IPS DF 6.9 (cell line): ENCODE measurements at regions not wholly inside any gene's neighbourhood (a gene's known extent, or its start where the extent isn't known, plus 50 kb on each side); places are given as distances from the start of the nearest gene placed in this dataset.

Experiments
- DNase-seq: peaks from one replicate; pipeline ENCODE4 v3.0.0-alpha.2; 2013; ENCODE audit warnings: low read depth, low spot score
- H3K27ac ChIP-seq: one replicate; pipeline ENCODE4 v1.5.1; 2013; ENCODE audit warnings: low read length, control low read depth
- H3K27me3 ChIP-seq: 2 replicates; pipeline ENCODE4 v1.6.1; 2013; ENCODE audit warnings: mild to moderate bottlenecking, low read length; ENCODE audit not compliant: control insufficient read depth, insufficient read depth
- H3K36me3 ChIP-seq: 2 replicates; pipeline ENCODE4 v1.6.1; 2013; ENCODE audit warnings: low read length; ENCODE audit not compliant: control insufficient read depth, insufficient read depth
- H3K4me1 ChIP-seq: 2 replicates; pipeline ENCODE4 v1.6.1; 2013; ENCODE audit warnings: low read length; ENCODE audit not compliant: control insufficient read depth, insufficient read depth
- H3K4me3 ChIP-seq: 2 replicates; pipeline ENCODE4 v1.5.1; 2013; ENCODE audit warnings: mild to moderate bottlenecking, low read length
- H3K9me3 ChIP-seq: 2 replicates; pipeline ENCODE4 v1.6.1; 2013; ENCODE audit warnings: low read length, inconsistent platforms; ENCODE audit not compliant: control insufficient read depth, insufficient read depth
- WGBS: extraction: QIAGEN DNeasy Blood & Tissue Kit; methylation state at CpG from one replicate; pipeline ENCODE4 v1.1.7; 2013; ENCODE audit warnings: mixed read lengths, missing lambda C conversion rate; ENCODE audit not compliant: insufficient read length, insufficient coverage; 5-methylcytosine and 5-hydroxymethylcytosine counted together

DNA sequence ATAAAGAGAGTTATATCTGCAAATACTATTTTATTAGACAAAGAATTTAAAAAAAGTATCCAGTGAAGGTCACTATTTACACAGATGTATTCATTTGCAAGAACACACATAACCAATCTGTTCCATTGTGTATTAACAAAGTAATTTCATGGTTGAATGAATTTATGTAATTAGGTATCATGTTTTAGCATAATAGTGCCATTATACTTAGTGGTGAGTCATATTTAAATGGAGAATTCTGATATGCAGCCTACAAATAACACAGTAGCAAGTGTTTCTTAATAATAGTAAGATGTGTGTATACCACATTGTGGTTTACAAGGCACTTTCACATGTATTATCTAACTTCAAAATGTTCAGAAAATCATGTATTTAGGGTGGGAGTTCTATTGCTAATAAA is 1028.5 kb upstream of the ACO1 start:
- Histone ChIP-seq H3K9me3 (no peaks in the 10 kb centered on the region), H3K4me1 (no peaks in the 10 kb centered on the region), H3K27me3 (no peaks in the 10 kb centered on the region), H3K36me3 (no peaks in the 10 kb centered on the region), H3K4me3 (no peak overlapping the region), H3K27ac (no peak overlapping the region)
- DNase-seq = no peak

- H3K4me3 ChIP-seq = no peak overlapping the region
- no peaks in the 10 kb centered on the region for H3K4me1 ChIP-seq
- no peaks in the 10 kb centered on the region for H3K27me3 ChIP-seq
- no peaks in the 10 kb centered on the region for H3K9me3 ChIP-seq
- H3K27ac ChIP-seq = no peak overlapping the region
- H3K36me3 ChIP-seq = no peaks in the 10 kb centered on the region
- no peak for DNase-seq
Measured at GRCh38 chr9:31359071-31359470, 1025.4 kb upstream of the ACO1 start.

GRCh38 chr9:31364171-31364570 is 1020.3 kb upstream of the ACO1 start:
- Histone ChIP-seq H3K36me3 (no peaks in the 10 kb centered on the region), H3K4me1 (no peaks in the 10 kb centered on the region), H3K27me3 (no peaks in the 10 kb centered on the region), H3K9me3 (no peaks in the 10 kb centered on the region), H3K4me3 (no peak overlapping the region), H3K27ac (no peak overlapping the region)
- WGBS = 100% methylated on average over 1 of the region's 5 CpGs
- DNase-seq = no peak

DNA sequence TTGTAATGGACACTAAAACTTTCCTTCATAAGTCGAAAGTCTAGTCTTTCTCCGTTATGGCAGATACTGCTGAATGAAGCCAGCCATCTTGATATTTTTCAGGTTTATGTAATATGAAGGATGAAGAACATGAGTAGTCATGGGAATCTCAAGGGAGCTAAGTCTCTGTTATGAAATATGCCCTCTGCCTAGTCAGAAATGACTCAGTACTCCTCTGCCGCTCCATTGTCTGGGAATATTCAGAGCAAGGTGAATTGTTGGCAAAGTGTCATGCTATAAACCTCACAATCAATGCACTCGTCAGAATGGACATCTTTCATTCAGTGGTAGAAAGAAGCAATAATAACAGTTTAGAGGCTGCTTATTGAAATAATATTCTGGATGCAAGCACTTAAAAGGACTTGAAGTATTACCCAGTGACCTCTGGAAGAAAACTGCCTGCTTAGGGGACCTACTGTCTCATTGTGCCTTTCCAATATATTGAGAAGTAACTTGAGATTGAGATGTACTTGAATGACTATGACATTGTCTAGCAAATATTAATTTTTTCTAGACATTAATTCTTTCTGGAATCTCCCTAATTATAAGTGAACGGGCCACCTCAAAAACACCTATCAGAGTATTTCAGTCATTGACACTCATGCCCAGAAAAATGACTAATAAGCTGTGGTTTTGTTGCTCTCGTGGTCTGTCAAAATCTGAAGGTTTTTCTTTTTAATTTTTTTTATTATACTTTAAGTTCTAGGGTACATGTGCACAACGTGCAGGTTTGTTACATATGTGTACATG is 1011.5 kb upstream of the ACO1 start:
- no CpG with 5 or more reads among the region's 7 CpGs for WGBS
- Histone ChIP-seq H3K27ac (no peak overlapping the region), H3K36me3 (no peaks in the 10 kb centered on the region), H3K27me3 (no peaks in the 10 kb centered on the region), H3K4me1 (no peaks in the 10 kb centered on the region), H3K4me3 (no peak overlapping the region), H3K9me3 (no peaks in the 10 kb centered on the region)
- no peak for DNase-seq

- Histone ChIP-seq H3K36me3 (no peaks in the 10 kb centered on the region), H3K4me1 (no peaks in the 10 kb centered on the region), H3K27ac (no peak overlapping the region), H3K9me3 (no peaks in the 10 kb centered on the region), H3K4me3 (no peak overlapping the region), H3K27me3 (no peaks in the 10 kb centered on the region)
- no CpG with 5 or more reads among the region's 4 CpGs for WGBS
- no peak for DNase-seq
Measured at GRCh38 chr9:31377358-31377757, 1007.1 kb upstream of the ACO1 start.

- no peaks in the 10 kb centered on the region for H3K9me3 ChIP-seq
- H3K4me3 ChIP-seq = no peak overlapping the region
- DNase-seq = no peak
- no peaks in the 10 kb centered on the region for H3K36me3 ChIP-seq
- no peaks in the 10 kb centered on the region for H3K27me3 ChIP-seq
- H3K27ac ChIP-seq = no peak overlapping the region
- H3K4me1 ChIP-seq = no peaks in the 10 kb centered on the region
- no CpG with 5 or more reads among the region's 1 CpG for WGBS
Measured at GRCh38 chr9:31388660-31389059, 995.8 kb upstream of the ACO1 start.

- Histone ChIP-seq H3K4me3 (no peak overlapping the region), H3K9me3 (no peaks in the 10 kb centered on the region), H3K27me3 (no peaks in the 10 kb centered on the region), H3K36me3 (no peaks in the 10 kb centered on the region), H3K4me1 (no peaks in the 10 kb centered on the region), H3K27ac (no peak overlapping the region)
- no peak for DNase-seq
- WGBS = no CpG with 5 or more reads among the region's 3 CpGs
Measured at GRCh38 chr9:31389075-31389474, 995.4 kb upstream of the ACO1 start.

DNA sequence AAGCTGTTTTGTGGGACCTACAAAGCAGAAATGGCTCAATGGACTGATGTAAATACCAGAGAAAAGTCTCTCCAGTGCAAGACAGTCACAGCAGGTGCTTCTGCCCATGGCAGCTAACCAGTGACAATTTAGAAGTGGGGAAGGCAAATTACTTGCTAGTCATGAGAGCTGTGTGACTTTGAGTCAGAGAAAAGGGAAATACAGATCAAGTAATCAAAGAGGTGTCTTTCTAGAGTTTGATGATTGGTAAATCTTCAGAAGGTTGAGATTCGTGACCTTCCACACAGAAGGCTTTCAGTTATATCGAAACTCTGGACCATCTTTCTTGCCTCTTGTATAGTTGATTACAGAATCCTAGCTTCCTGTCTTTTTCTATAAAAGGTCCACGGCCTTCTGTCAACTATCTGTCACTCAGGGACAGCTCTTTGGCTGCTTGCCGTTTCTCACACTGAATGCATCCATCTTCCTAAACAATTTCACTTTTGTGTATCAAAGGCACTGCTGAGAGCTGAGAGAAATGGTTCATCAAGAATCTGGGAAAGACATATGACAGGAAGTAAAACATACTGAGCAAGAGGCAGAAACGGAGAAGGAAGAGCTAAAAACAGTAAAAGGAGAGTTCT is 993.9 kb upstream of the ACO1 start:
- no peaks in the 10 kb centered on the region for H3K36me3 ChIP-seq
- no CpG with 5 or more reads among the region's 5 CpGs for WGBS
- no peak for DNase-seq
- no peaks in the 10 kb centered on the region for H3K9me3 ChIP-seq
- no peaks in the 10 kb centered on the region for H3K27me3 ChIP-seq
- H3K4me1 ChIP-seq = no peaks in the 10 kb centered on the region
- no peak overlapping the region for H3K4me3 ChIP-seq
- H3K27ac ChIP-seq = no peak overlapping the region

DNA sequence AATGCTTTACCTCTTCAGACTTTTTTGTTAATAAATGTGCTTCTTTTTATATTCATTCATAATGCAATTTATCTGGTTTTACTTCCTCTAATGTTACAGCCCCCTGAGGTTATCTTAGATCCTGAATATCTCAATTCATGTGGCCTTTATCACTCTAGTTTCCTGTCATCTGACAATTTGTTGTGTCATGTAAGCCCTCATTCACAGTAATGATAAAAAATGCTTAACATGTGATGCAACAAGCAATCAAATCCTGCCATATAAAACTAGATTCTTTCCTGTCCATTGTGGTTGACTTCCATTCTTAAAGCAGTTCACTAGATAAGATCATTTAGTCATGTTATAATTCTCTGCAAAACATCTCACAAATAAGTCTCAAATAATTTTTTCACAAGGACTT is 991.2 kb upstream of the ACO1 start:
- H3K27ac ChIP-seq = no peak overlapping the region
- H3K4me3 ChIP-seq = no peak overlapping the region
- DNase-seq = no peak
- no peaks in the 10 kb centered on the region for H3K4me1 ChIP-seq
- H3K27me3 ChIP-seq = no peaks in the 10 kb centered on the region
- H3K9me3 ChIP-seq = no peaks in the 10 kb centered on the region
- no peaks in the 10 kb centered on the region for H3K36me3 ChIP-seq

GRCh38 chr9:31394015-31394473 is 990.4 kb upstream of the ACO1 start:
- H3K27ac ChIP-seq = no peak overlapping the region
- no peaks in the 10 kb centered on the region for H3K27me3 ChIP-seq
- DNase-seq = no peak
- H3K9me3 ChIP-seq = no peaks in the 10 kb centered on the region
- H3K36me3 ChIP-seq = no peaks in the 10 kb centered on the region
- H3K4me3 ChIP-seq = no peak overlapping the region
- no CpG with 5 or more reads among the region's 2 CpGs for WGBS
- H3K4me1 ChIP-seq = no peaks in the 10 kb centered on the region

DNA sequence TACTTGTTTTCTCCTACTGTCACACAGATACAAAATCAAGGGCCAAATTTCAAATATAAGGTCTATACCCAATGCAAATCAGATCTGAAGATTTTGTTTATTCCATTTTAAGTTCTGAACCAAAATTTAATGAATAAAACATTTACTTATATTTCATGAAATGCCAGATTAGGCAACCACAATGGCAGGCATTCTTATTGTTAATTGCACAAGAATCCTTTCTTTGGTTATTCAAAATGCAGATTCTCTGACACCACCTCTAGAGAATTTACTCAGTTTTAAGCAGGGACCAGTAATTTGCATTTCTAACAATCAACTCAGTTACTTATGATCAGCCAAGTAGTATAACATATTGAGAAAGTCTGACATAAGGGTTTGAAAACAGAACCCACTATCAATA is 972.4 kb upstream of the ACO1 start:
- Histone ChIP-seq H3K9me3 (no peaks in the 10 kb centered on the region), H3K27me3 (no peaks in the 10 kb centered on the region), H3K36me3 (no peaks in the 10 kb centered on the region), H3K4me1 (0 out of 2 replicates have a peak, but pooled peaks cover 1% of the 10 kb centered on the region), H3K27ac (no peak overlapping the region), H3K4me3 (no peak overlapping the region)
- peak; percentile 13 for DNase-seq
